Stimulated activated CD4-positive, alpha-beta T cell treated with anti-CD3 and anti-CD28 coated beads, TNF-alpha, amount 100 ng/mL, for 24 hours (primary cell): ENCODE measurements at regions not wholly inside any gene's neighbourhood (a gene's known extent, or its start where the extent isn't known, plus 50 kb on each side); places are given as distances from the start of the nearest gene placed in this dataset.

Experiments used
- DNase-seq, 3 experiments: peaks; one replicate each; pipeline ENCODE4 v3.0.0-alpha.2; 2020; ENCODE audit warnings: low read depth in 3 of 3

- no peak for DNase-seq
Measured at GRCh38 chr1:13878021-13878420, 178.0 kb downstream of the PRDM2 start.

- no peak for DNase-seq
Measured at GRCh38 chr1:13878451-13878850, 178.5 kb downstream of the PRDM2 start.

- no peak for DNase-seq
Measured at GRCh38 chr1:13881385-13882088, 181.5 kb downstream of the PRDM2 start.

- no peak for DNase-seq
Measured at GRCh38 chr1:13888351-13888986, 188.5 kb downstream of the PRDM2 start.

GRCh38 chr1:13889495-13889894 lies 189.5 kb downstream of the PRDM2 start:
- DNase-seq: no peak

GRCh38 chr1:13890766-13891165 lies 190.8 kb downstream of the PRDM2 start:
- no peak for DNase-seq

GRCh38 chr1:13892198-13892597 lies 192.2 kb downstream of the PRDM2 start:
- no peak for DNase-seq

GRCh38 chr1:13892671-13893325 lies 192.8 kb downstream of the PRDM2 start:
- DNase-seq: no peak

- no peak for DNase-seq
Measured at GRCh38 chr1:13893409-13893821, 193.4 kb downstream of the PRDM2 start.

GRCh38 chr1:13896932-13897331 lies 196.9 kb downstream of the PRDM2 start:
- DNase-seq: no peak

- DNase-seq: no peak
Measured at GRCh38 chr1:13898406-13898805, 198.4 kb downstream of the PRDM2 start.

- no peak for DNase-seq
Measured at GRCh38 chr1:13899856-13900255, 199.9 kb downstream of the PRDM2 start.

- DNase-seq: no peak
Measured at GRCh38 chr1:13900583-13900982, 200.6 kb downstream of the PRDM2 start.

- no peak for DNase-seq
Measured at GRCh38 chr1:13901039-13901438, 201.1 kb downstream of the PRDM2 start.

- no peak for DNase-seq
Measured at GRCh38 chr1:13901597-13901996, 201.6 kb downstream of the PRDM2 start.

- no peak for DNase-seq
Measured at GRCh38 chr1:13908128-13908527, 208.1 kb downstream of the PRDM2 start.

- no peak for DNase-seq
Measured at GRCh38 chr1:13911697-13912619, 212.0 kb downstream of the PRDM2 start.

- DNase-seq: no peak
Measured at GRCh38 chr1:13913396-13913795, 213.4 kb downstream of the PRDM2 start.

GRCh38 chr1:13916530-13916929 lies 216.5 kb downstream of the PRDM2 start:
- DNase-seq: no peak

- no peak for DNase-seq
Measured at GRCh38 chr1:13917607-13918006, 217.6 kb downstream of the PRDM2 start.

GRCh38 chr1:13918862-13919261 lies 218.9 kb downstream of the PRDM2 start:
- DNase-seq: no peak

GRCh38 chr1:13921190-13921589 lies 221.2 kb downstream of the PRDM2 start:
- no peak for DNase-seq
